ENCODE measurements at regions not wholly inside any gene's neighbourhood (a gene's known extent, or its start where the extent isn't known, plus 50 kb on each side); places are given as distances from the start of the nearest gene placed in this dataset.

- no peaks in the 10 kb centered on the region for H3K27me3 ChIP-seq
- DNase-seq: no peak
- intact Hi-C loops (cut with DNase I): no loop called here
Observed at GRCh38 chr20:40592941-40593340, 96.1 kb downstream of the MAFB start.

GRCh38 chr20:40591536-40591935 lies 97.5 kb downstream of the MAFB start:
- intact Hi-C loops (cut with DNase I): no loop called here
- H3K27me3 ChIP-seq: no peaks in the 10 kb centered on the region
- WGBS, 2 donors: 93 to 94% methylated on average over 1 of the region's 1 CpG
- H3K4me3 ChIP-seq: no peak overlapping the region
- no peaks in the 10 kb centered on the region for H3K4me1 ChIP-seq
- no peak overlapping the region for H3K27ac ChIP-seq
- no peaks in the 10 kb centered on the region for H3K9me3 ChIP-seq
- TF ChIP-seq EP300 (IDR thresholded peaks at IDR 0.05): no peak
- no peak for DNase-seq
- H3K36me3 ChIP-seq: no peaks in the 10 kb centered on the region

More at GRCh38 chr20:40592941-40593340, 96.1 kb downstream of the MAFB start:
- Histone ChIP-seq H3K9me3 (no peaks in the 10 kb centered on the region), H3K4me3 (no peak overlapping the region), H3K27ac (no peak overlapping the region), H3K36me3 (no peaks in the 10 kb centered on the region), H3K4me1 (no peaks in the 10 kb centered on the region)
- 85 to 87% methylated on average over 1 of the region's 1 CpG for WGBS, 2 donors
- TF ChIP-seq EP300 (IDR thresholded peaks at IDR 0.05): no peak
- TF ChIP-seq POLR2AphosphoS5 (IDR thresholded peaks at IDR 0.05): no peak
- no peak for TF ChIP-seq POLR2A (IDR thresholded peaks at IDR 0.05)
- no peak for TF ChIP-seq CTCF (IDR thresholded peaks at IDR 0.05)

- H3K4me3 ChIP-seq: no peak overlapping the region
- no peaks in the 10 kb centered on the region for H3K9me3 ChIP-seq
- intact Hi-C loops (cut with DNase I): no loop called here
- H3K27ac ChIP-seq: no peak overlapping the region
- WGBS, 2 donors: 56 to 63% methylated on average over 1 of the region's 1 CpG
- TF ChIP-seq CTCF (IDR thresholded peaks at IDR 0.05) (no peak), POLR2AphosphoS5 (IDR thresholded peaks at IDR 0.05) (no peak), EP300 (IDR thresholded peaks at IDR 0.05) (no peak), POLR2A (IDR thresholded peaks at IDR 0.05) (no peak)
- no peaks in the 10 kb centered on the region for H3K27me3 ChIP-seq
- no peaks in the 10 kb centered on the region for H3K4me1 ChIP-seq
- no peak for DNase-seq
- no peaks in the 10 kb centered on the region for H3K36me3 ChIP-seq
Observed at GRCh38 chr20:40591119-40591518, 97.9 kb downstream of the MAFB start.

GRCh38 chr20:40589581-40589980 lies 99.5 kb downstream of the MAFB start:
- WGBS, 2 donors: 68 to 82% methylated on average over 2 of the region's 2 CpGs

GRCh38 chr20:40588891-40589290 lies 100.1 kb downstream of the MAFB start:
- 73 to 80% methylated on average over 4 of the region's 4 CpGs for WGBS, 2 donors
- no peak for DNase-seq
- Histone ChIP-seq H3K27me3 (no peaks in the 10 kb centered on the region), H3K27ac (no peak overlapping the region), H3K9me3 (no peaks in the 10 kb centered on the region), H3K4me3 (no peak overlapping the region), H3K36me3 (no peaks in the 10 kb centered on the region), H3K4me1 (no peaks in the 10 kb centered on the region)
- TF ChIP-seq EP300 (IDR thresholded peaks at IDR 0.05): no peak
- TF ChIP-seq CTCF (IDR thresholded peaks at IDR 0.05): no peak
- TF ChIP-seq POLR2AphosphoS5 (IDR thresholded peaks at IDR 0.05): no peak
- TF ChIP-seq POLR2A (IDR thresholded peaks at IDR 0.05): no peak
- intact Hi-C loops (cut with DNase I): no loop called here

More at GRCh38 chr20:40589581-40589980, 99.5 kb downstream of the MAFB start:
- no peaks in the 10 kb centered on the region for H3K27me3 ChIP-seq
- no peaks in the 10 kb centered on the region for H3K9me3 ChIP-seq
- no peak for DNase-seq
- no peaks in the 10 kb centered on the region for H3K4me1 ChIP-seq
- intact Hi-C loops (cut with DNase I): no loop called here
- TF ChIP-seq EP300 (IDR thresholded peaks at IDR 0.05): no peak
- no peak for TF ChIP-seq POLR2AphosphoS5 (IDR thresholded peaks at IDR 0.05)
- no peak for TF ChIP-seq POLR2A (IDR thresholded peaks at IDR 0.05)
- TF ChIP-seq CTCF (IDR thresholded peaks at IDR 0.05): no peak
- no peak overlapping the region for H3K4me3 ChIP-seq
- H3K36me3 ChIP-seq: no peaks in the 10 kb centered on the region
- no peak overlapping the region for H3K27ac ChIP-seq

Data from sigmoid colon (tissue), 6 donors.